HG02884 (cell line): ENCODE measurements at regions not wholly inside any gene's neighbourhood (a gene's known extent, or its start where the extent isn't known, plus 50 kb on each side); places are given as distances from the start of the nearest gene placed in this dataset.
"Not testable (repeated sequence)": the region's sequence is repeated elsewhere in the genome, so short reads cannot be mapped to it uniquely, and the experiment has no call there.

Source experiments
- ATAC-seq: cut with Tn5 transposase; IDR thresholded peaks from one replicate; pipeline ENCODE4 v1.9.1; 2021; ENCODE audit warnings: mild to moderate bottlenecking, moderate library complexity; ENCODE audit not compliant: unreplicated experiment

GRCh38 chr13:91236182-91236581 lies 111.3 kb upstream of the MIR17HG start:
- no peak for ATAC-seq

GRCh38 chr13:91236921-91237320 lies 110.6 kb upstream of the MIR17HG start:
- no peak for ATAC-seq

- peak; percentile 83 for ATAC-seq
Observed at GRCh38 chr13:91238036-91238435, 109.5 kb upstream of the MIR17HG start.

- ATAC-seq: no peak
Observed at GRCh38 chr13:91240341-91240740, 107.1 kb upstream of the MIR17HG start.

- ATAC-seq: no peak
Observed at GRCh38 chr13:91241221-91241933, 106.1 kb upstream of the MIR17HG start.

GRCh38 chr13:91242652-91243051 lies 104.8 kb upstream of the MIR17HG start:
- ATAC-seq: no peak

- ATAC-seq: no peak
Observed at GRCh38 chr13:91245288-91245687, 102.2 kb upstream of the MIR17HG start.

GRCh38 chr13:91247768-91248167 lies 99.7 kb upstream of the MIR17HG start:
- ATAC-seq: no peak

GRCh38 chr13:91248249-91248648 lies 99.2 kb upstream of the MIR17HG start:
- no peak for ATAC-seq

GRCh38 chr13:91249370-91249769 lies 98.1 kb upstream of the MIR17HG start:
- no peak for ATAC-seq

GRCh38 chr13:91249861-91250260 lies 97.6 kb upstream of the MIR17HG start:
- ATAC-seq: no peak

- ATAC-seq: not testable (repeated sequence)
Observed at GRCh38 chr13:91251573-91251972, 95.9 kb upstream of the MIR17HG start.

- ATAC-seq: no peak
Observed at GRCh38 chr13:91264484-91264883, 83.0 kb upstream of the MIR17HG start.

- no peak for ATAC-seq
Observed at GRCh38 chr13:91269237-91269636, 78.2 kb upstream of the MIR17HG start.

- ATAC-seq: no peak
Observed at GRCh38 chr13:91270031-91270430, 77.5 kb upstream of the MIR17HG start.

- ATAC-seq: no peak
Observed at GRCh38 chr13:91272235-91272777, 75.2 kb upstream of the MIR17HG start.

- no peak for ATAC-seq
Observed at GRCh38 chr13:91273675-91274074, 73.8 kb upstream of the MIR17HG start.

GRCh38 chr13:91277013-91277676 lies 70.3 kb upstream of the MIR17HG start:
- no peak for ATAC-seq

GRCh38 chr13:91278291-91278690 lies 69.2 kb upstream of the MIR17HG start:
- ATAC-seq: no peak

GRCh38 chr13:91278888-91279287 lies 68.6 kb upstream of the MIR17HG start:
- ATAC-seq: peak; percentile 58

- ATAC-seq: no peak
Observed at GRCh38 chr13:91280801-91281200, 66.7 kb upstream of the MIR17HG start.

GRCh38 chr13:91284335-91284734 lies 63.2 kb upstream of the MIR17HG start:
- ATAC-seq: no peak
